WTC11 (cell line): ENCODE measurements at regions not wholly inside any gene's neighbourhood (a gene's known extent, or its start where the extent isn't known, plus 50 kb on each side); places are given as distances from the start of the nearest gene placed in this dataset.

Experiments used
- ATAC-seq: fragments of 200-7000 bp; cut with Tn5 transposase; 2 replicates; pipeline ENCODE4 v1.10.0; 2021; ENCODE audit warnings: mild to moderate bottlenecking, moderate library complexity
- CTCF ChIA-PET: fragments of 300-600 bp; sonication (Branson Sonifier 250); formaldehyde crosslinking; loops from one replicate; lab custom pipeline; 2021; ENCODE audit warnings: antibody characterized with exemption; lab: Charles Lee
- POLR2A ChIA-PET: fragments of 350-600 bp; sonication (Branson Sonifier 250); formaldehyde crosslinking; loops from one replicate; lab custom pipeline; 2021; ENCODE audit warnings: antibody characterized with exemption; lab: Charles Lee
- DNase-seq: peaks from one replicate; pipeline ENCODE4 v3.0.0; 2021; ENCODE audit warnings: low spot score
- H3K27ac Mint-ChIP-seq: 2 replicates; pipeline ENCODE4 v1.8.0; 2021; ENCODE audit warnings: mixed read lengths
- H3K27me3 Mint-ChIP-seq: 2 replicates; pipeline ENCODE4 v1.8.0; 2021; ENCODE audit warnings: low read depth, mild to moderate bottlenecking, moderate library complexity, mixed read lengths
- H3K36me3 Mint-ChIP-seq: 2 replicates; pipeline ENCODE4 v1.8.0; 2021; ENCODE audit warnings: mixed read lengths
- H3K4me1 Mint-ChIP-seq: 2 replicates; pipeline ENCODE4 v1.8.0; 2022; ENCODE audit warnings: mixed read lengths
- H3K4me3 Mint-ChIP-seq: 2 replicates; pipeline ENCODE4 v1.8.0; 2021; ENCODE audit warnings: mild to moderate bottlenecking, moderate library complexity, mixed read lengths
- H3K9me3 Mint-ChIP-seq: 2 replicates; pipeline ENCODE4 v1.8.0; 2021; ENCODE audit warnings: mixed read lengths
- ATF1 ChIP-seq: sonication (generic); formaldehyde crosslinking; IDR thresholded peaks from 2 replicates; pipeline ENCODE4 v1.8.1; 2023; ENCODE audit warnings: mild to moderate bottlenecking, moderate library complexity, missing genetic modification reagents
- CBFB ChIP-seq: sonication (generic); formaldehyde crosslinking; IDR thresholded peaks from 2 replicates; pipeline ENCODE4 v1.8.1; 2022; ENCODE audit warnings: mild to moderate bottlenecking, low read depth, missing genetic modification reagents
- ETV6 ChIP-seq: sonication (generic); formaldehyde crosslinking; IDR thresholded peaks from 2 replicates; pipeline ENCODE4 v1.8.1; 2022; ENCODE audit warnings: mild to moderate bottlenecking, missing genetic modification reagents
- GRHL2 ChIP-seq: fragments of 250-450 bp; sonication (Bioruptor Pico); IDR thresholded peaks from 2 replicates; pipeline ENCODE4 v1.8.0; 2022; ENCODE audit warnings: mild to moderate bottlenecking, moderate library complexity; ENCODE audit not compliant: insufficient replicate concordance, severe bottlenecking
- JAZF1 ChIP-seq: fragments of 250-450 bp; sonication (Bioruptor Pico); IDR thresholded peaks from 2 replicates; pipeline ENCODE4 v1.9.0; 2021; ENCODE audit warnings: moderate library complexity, mild to moderate bottlenecking, inconsistent platforms
- MXD4 ChIP-seq: fragments of 250-450 bp; sonication (Bioruptor Pico); IDR thresholded peaks from 2 replicates; pipeline ENCODE4 v1.8.0; 2021; ENCODE audit warnings: mild to moderate bottlenecking, moderate library complexity, borderline replicate concordance
- NR3C1 ChIP-seq: sonication (generic); formaldehyde crosslinking; conservative IDR thresholded peaks from 2 replicates; pipeline ENCODE4 v1.8.1; 2023; ENCODE audit warnings: low read depth, mild to moderate bottlenecking, missing genetic modification reagents
- RORB ChIP-seq: fragments of 250-450 bp; sonication (Bioruptor Pico); IDR thresholded peaks from 2 replicates; pipeline ENCODE4 v1.9.0; 2021; ENCODE audit warnings: mild to moderate bottlenecking
- TCF7 ChIP-seq: sonication (generic); formaldehyde crosslinking; IDR thresholded peaks from 2 replicates; pipeline ENCODE4 v1.8.0; 2022; ENCODE audit warnings: mild to moderate bottlenecking, low read depth, missing genetic modification reagents, moderate library complexity
- TEAD1 ChIP-seq: sonication (generic); formaldehyde crosslinking; IDR thresholded peaks from 2 replicates; pipeline ENCODE4 v1.8.0; 2022; ENCODE audit warnings: mild to moderate bottlenecking, missing genetic modification reagents
- TEAD4 ChIP-seq: sonication (generic); formaldehyde crosslinking; IDR thresholded peaks from 2 replicates; pipeline ENCODE4 v1.8.0; 2022; ENCODE audit warnings: mild to moderate bottlenecking, missing genetic modification reagents
- USF1 ChIP-seq: sonication (generic); formaldehyde crosslinking; IDR thresholded peaks from 2 replicates; pipeline ENCODE4 v1.8.0; 2022; ENCODE audit warnings: mild to moderate bottlenecking, missing genetic modification reagents
- ZBTB21 ChIP-seq: sonication (generic); formaldehyde crosslinking; IDR thresholded peaks from 2 replicates; pipeline ENCODE4 v1.8.1; 2023; ENCODE audit warnings: mild to moderate bottlenecking, missing genetic modification reagents, borderline replicate concordance
- ZBTB43 ChIP-seq: sonication (generic); formaldehyde crosslinking; IDR thresholded peaks from 2 replicates; pipeline ENCODE4 v1.8.1; 2023; ENCODE audit warnings: mild to moderate bottlenecking, missing genetic modification reagents
- ZNF219 ChIP-seq: sonication (generic); formaldehyde crosslinking; IDR thresholded peaks from 2 replicates; pipeline ENCODE4 v1.8.0; 2023; ENCODE audit warnings: missing genetic modification reagents, mild to moderate bottlenecking, borderline replicate concordance
- TF ChIP-seq, protein P1 (sequence below): sonication (generic); formaldehyde crosslinking; IDR thresholded peaks from 2 replicates; pipeline ENCODE4 v1.8.1; 2023; ENCODE audit warnings: mild to moderate bottlenecking, missing genetic modification reagents, borderline replicate concordance
- TF ChIP-seq, protein P2 (sequence below): fragments of 250-450 bp; sonication (Bioruptor Pico); conservative IDR thresholded peaks from 2 replicates; pipeline ENCODE4 v1.9.0; 2021; ENCODE audit warnings: mild to moderate bottlenecking
- TF ChIP-seq, protein P3 (sequence below): sonication (generic); formaldehyde crosslinking; IDR thresholded peaks from 2 replicates; pipeline ENCODE4 v1.8.0; 2023; ENCODE audit warnings: mild to moderate bottlenecking, missing genetic modification reagents
- TF ChIP-seq, protein P4 (sequence below): sonication (generic); formaldehyde crosslinking; IDR thresholded peaks from 2 replicates; pipeline ENCODE4 v1.8.1; 2023; ENCODE audit warnings: mild to moderate bottlenecking, moderate library complexity, missing genetic modification reagents
- TF ChIP-seq, protein P5 (sequence below): fragments of 250-450 bp; sonication (Bioruptor Pico); IDR thresholded peaks from 2 replicates; pipeline ENCODE4 v1.8.0; 2021; ENCODE audit warnings: mild to moderate bottlenecking

- Mint-ChIP-seq H3K4me1 (no peaks in the 10 kb centered on the region), H3K36me3 (no peaks in the 10 kb centered on the region), H3K27ac (no peak overlapping the region), H3K9me3 (no peaks in the 10 kb centered on the region), H3K27me3 (no peaks in the 10 kb centered on the region), H3K4me3 (no peak overlapping the region)
- DNase-seq (no peak), ATAC-seq (no peak)
- ChIA-PET POLR2A (no interaction called here), CTCF (interaction anchor here (0.6 kb wide), 1 partner anchor 25 kb away, joined by 3 read pairs; no protein-coding TSS in a partner anchor)
- TF ChIP-seq, protein P1, sequence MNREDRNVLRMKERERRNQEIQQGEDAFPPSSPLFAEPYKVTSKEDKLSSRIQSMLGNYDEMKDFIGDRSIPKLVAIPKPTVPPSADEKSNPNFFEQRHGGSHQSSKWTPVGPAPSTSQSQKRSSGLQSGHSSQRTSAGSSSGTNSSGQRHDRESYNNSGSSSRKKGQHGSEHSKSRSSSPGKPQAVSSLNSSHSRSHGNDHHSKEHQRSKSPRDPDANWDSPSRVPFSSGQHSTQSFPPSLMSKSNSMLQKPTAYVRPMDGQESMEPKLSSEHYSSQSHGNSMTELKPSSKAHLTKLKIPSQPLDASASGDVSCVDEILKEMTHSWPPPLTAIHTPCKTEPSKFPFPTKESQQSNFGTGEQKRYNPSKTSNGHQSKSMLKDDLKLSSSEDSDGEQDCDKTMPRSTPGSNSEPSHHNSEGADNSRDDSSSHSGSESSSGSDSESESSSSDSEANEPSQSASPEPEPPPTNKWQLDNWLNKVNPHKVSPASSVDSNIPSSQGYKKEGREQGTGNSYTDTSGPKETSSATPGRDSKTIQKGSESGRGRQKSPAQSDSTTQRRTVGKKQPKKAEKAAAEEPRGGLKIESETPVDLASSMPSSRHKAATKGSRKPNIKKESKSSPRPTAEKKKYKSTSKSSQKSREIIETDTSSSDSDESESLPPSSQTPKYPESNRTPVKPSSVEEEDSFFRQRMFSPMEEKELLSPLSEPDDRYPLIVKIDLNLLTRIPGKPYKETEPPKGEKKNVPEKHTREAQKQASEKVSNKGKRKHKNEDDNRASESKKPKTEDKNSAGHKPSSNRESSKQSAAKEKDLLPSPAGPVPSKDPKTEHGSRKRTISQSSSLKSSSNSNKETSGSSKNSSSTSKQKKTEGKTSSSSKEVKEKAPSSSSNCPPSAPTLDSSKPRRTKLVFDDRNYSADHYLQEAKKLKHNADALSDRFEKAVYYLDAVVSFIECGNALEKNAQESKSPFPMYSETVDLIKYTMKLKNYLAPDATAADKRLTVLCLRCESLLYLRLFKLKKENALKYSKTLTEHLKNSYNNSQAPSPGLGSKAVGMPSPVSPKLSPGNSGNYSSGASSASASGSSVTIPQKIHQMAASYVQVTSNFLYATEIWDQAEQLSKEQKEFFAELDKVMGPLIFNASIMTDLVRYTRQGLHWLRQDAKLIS (CRISPR knock-in tag): no peak
- no peak for TF ChIP-seq RORB (CRISPR knock-in tag)
- TF ChIP-seq JAZF1 (CRISPR knock-in tag): no peak
- no peak for TF ChIP-seq USF1
- TF ChIP-seq, protein P2, sequence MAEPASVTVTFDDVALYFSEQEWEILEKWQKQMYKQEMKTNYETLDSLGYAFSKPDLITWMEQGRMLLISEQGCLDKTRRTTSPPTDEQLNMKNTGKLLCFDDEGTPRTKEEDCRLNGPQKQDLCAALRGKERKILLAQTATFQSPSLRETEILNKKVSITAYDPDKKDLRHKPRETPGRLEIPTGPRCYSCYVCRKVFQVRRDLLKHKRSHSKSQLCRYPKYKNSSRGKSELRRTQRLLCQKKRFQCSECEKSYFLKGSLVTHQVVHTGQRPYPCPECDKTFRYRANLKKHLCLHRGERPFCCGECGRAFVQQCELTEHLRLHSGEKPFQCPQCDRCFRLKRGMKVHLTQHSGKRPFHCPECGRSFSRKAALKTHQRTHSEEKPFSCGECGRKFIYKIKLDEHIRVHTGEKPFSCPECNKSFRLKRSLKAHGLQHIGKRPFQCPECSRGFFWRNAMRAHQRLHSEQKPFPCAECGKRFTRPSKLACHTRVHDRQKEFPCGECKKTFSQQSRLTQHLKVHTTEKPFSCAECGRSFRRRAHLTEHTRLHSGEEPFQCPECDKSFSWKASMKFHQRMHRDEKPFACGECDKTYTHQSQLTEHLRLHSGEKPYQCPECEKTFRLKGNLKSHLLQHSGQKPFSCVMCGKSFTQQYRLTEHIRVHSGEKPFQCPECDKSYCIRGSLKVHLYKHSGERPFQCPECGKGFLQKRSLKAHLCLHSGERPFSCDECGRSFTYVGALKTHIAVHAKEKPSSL: no peak
- TF ChIP-seq ETV6 (CRISPR knock-in tag): no peak
- TF ChIP-seq ATF1 (CRISPR knock-in tag): no peak
- TF ChIP-seq ZBTB21 (CRISPR knock-in tag): no peak
- TF ChIP-seq CBFB (CRISPR knock-in tag): no peak
- TF ChIP-seq TEAD1 (CRISPR knock-in tag): no peak
- no peak for TF ChIP-seq TCF7 (CRISPR knock-in tag)
Observed at GRCh38 chr10:34912771-34913170, 97.7 kb upstream of the PARD3 start.

DNA sequence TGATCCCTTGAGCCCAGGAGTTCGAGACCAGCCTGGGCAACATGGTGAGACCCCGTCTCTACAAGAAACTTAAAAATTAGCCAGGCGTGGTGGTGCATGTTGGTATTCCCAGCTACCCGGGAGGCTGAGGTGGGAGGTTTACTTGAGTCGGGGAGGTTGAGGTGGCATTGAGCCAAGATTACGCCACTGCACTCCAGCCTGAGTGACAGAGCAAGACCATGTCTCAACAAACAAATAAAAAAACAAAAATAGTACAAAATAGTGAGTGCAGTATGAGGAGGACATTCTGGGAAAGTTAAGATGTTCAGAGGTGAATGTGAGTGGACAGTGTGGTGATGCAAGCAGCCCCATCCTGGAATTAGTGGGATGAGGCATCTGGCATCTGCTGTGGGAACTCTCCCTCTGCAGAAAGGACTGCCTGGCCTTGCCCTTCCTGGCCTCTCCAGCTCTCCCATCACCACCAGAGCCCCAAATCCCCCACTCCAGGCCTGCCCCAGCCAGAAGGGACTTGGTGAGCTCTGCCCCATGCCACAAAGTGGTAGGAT, 96.6 kb upstream of the PARD3 start:
- DNase-seq (no peak), ATAC-seq (no peak)
- Mint-ChIP-seq H3K9me3 (no peaks in the 10 kb centered on the region), H3K36me3 (no peaks in the 10 kb centered on the region), H3K4me3 (no peak overlapping the region), H3K27me3 (no peaks in the 10 kb centered on the region), H3K4me1 (peaks cover under 1% of the 10 kb centered on the region; the same call in 1 of the 2 replicates), H3K27ac (no peak overlapping the region)
- ChIA-PET CTCF (no interaction called here), POLR2A (no interaction called here)
- TF ChIP-seq GRHL2 (CRISPR knock-in tag) (no peak), MXD4 (CRISPR knock-in tag) (no peak), ZNF219 (CRISPR knock-in tag) (no peak), ZBTB43 (CRISPR knock-in tag) (no peak), TEAD4 (CRISPR knock-in tag) (no peak), NR3C1 (CRISPR knock-in tag) (no peak)
- TF ChIP-seq, protein P3, sequence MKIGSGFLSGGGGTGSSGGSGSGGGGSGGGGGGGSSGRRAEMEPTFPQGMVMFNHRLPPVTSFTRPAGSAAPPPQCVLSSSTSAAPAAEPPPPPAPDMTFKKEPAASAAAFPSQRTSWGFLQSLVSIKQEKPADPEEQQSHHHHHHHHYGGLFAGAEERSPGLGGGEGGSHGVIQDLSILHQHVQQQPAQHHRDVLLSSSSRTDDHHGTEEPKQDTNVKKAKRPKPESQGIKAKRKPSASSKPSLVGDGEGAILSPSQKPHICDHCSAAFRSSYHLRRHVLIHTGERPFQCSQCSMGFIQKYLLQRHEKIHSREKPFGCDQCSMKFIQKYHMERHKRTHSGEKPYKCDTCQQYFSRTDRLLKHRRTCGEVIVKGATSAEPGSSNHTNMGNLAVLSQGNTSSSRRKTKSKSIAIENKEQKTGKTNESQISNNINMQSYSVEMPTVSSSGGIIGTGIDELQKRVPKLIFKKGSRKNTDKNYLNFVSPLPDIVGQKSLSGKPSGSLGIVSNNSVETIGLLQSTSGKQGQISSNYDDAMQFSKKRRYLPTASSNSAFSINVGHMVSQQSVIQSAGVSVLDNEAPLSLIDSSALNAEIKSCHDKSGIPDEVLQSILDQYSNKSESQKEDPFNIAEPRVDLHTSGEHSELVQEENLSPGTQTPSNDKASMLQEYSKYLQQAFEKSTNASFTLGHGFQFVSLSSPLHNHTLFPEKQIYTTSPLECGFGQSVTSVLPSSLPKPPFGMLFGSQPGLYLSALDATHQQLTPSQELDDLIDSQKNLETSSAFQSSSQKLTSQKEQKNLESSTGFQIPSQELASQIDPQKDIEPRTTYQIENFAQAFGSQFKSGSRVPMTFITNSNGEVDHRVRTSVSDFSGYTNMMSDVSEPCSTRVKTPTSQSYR (CRISPR knock-in tag): no peak
- TF ChIP-seq, protein P4, sequence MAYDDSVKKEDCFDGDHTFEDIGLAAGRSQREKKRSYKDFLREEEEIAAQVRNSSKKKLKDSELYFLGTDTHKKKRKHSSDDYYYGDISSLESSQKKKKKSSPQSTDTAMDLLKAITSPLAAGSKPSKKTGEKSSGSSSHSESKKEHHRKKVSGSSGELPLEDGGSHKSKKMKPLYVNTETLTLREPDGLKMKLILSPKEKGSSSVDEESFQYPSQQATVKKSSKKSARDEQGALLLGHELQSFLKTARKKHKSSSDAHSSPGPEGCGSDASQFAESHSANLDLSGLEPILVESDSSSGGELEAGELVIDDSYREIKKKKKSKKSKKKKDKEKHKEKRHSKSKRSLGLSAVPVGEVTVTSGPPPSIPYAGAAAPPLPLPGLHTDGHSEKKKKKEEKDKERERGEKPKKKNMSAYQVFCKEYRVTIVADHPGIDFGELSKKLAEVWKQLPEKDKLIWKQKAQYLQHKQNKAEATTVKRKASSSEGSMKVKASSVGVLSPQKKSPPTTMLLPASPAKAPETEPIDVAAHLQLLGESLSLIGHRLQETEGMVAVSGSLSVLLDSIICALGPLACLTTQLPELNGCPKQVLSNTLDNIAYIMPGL: no peak
- TF ChIP-seq, protein P5, sequence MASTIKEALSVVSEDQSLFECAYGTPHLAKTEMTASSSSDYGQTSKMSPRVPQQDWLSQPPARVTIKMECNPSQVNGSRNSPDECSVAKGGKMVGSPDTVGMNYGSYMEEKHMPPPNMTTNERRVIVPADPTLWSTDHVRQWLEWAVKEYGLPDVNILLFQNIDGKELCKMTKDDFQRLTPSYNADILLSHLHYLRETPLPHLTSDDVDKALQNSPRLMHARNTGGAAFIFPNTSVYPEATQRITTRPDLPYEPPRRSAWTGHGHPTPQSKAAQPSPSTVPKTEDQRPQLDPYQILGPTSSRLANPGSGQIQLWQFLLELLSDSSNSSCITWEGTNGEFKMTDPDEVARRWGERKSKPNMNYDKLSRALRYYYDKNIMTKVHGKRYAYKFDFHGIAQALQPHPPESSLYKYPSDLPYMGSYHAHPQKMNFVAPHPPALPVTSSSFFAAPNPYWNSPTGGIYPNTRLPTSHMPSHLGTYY (CRISPR knock-in tag): no peak
